COLO668 (cell line): ENCODE measurements at regions not wholly inside any gene's neighbourhood (a gene's known extent, or its start where the extent isn't known, plus 50 kb on each side); places are given as distances from the start of the nearest gene placed in this dataset.
A peak's percentile ranks its signal among the peaks of the same experiment; 100 is the strongest.

ENCODE experiments used
- DNase-seq: peaks from one replicate; lab custom pipeline; 2025; ENCODE audit not compliant: unreplicated experiment; lab: John Stamatoyannopoulos, UW

GRCh38 chr1:22218618-22219250 is 75.8 kb upstream of the WNT4 start:
- no peak for DNase-seq

- no peak for DNase-seq
Observed at GRCh38 chr1:22221233-22221780, 78.4 kb upstream of the WNT4 start.

GRCh38 chr1:22222723-22223122 is 79.8 kb upstream of the WNT4 start:
- no peak for DNase-seq

- no peak for DNase-seq
Observed at GRCh38 chr1:22223176-22223575, 80.3 kb upstream of the WNT4 start.

- no peak for DNase-seq
Observed at GRCh38 chr1:22224091-22224490, 81.2 kb upstream of the WNT4 start.

- no peak for DNase-seq
Observed at GRCh38 chr1:22224631-22225030, 81.7 kb upstream of the WNT4 start.

- DNase-seq: no peak
Observed at GRCh38 chr1:22225858-22226589, 83.1 kb upstream of the WNT4 start.

- DNase-seq: no peak
Observed at GRCh38 chr1:22228074-22228473, 85.2 kb upstream of the WNT4 start.

GRCh38 chr1:22228505-22228911 is 85.6 kb upstream of the WNT4 start:
- peak; percentile 67 for DNase-seq

- DNase-seq: no peak
Observed at GRCh38 chr1:22229379-22229778, 86.5 kb upstream of the WNT4 start.

GRCh38 chr1:22231068-22231593 is 88.2 kb upstream of the WNT4 start:
- no peak for DNase-seq

GRCh38 chr1:22231995-22232690 is 89.2 kb upstream of the WNT4 start:
- DNase-seq: no peak

- DNase-seq: no peak
Observed at GRCh38 chr1:22233222-22233621, 90.3 kb upstream of the WNT4 start.

GRCh38 chr1:22234476-22235030 is 91.7 kb upstream of the WNT4 start:
- no peak for DNase-seq

- DNase-seq: no peak
Observed at GRCh38 chr1:22236166-22236565, 93.3 kb upstream of the WNT4 start.

GRCh38 chr1:22236900-22237299 is 94.0 kb upstream of the WNT4 start:
- DNase-seq: no peak

- DNase-seq: no peak
Observed at GRCh38 chr1:22237433-22238093, 94.7 kb upstream of the WNT4 start.

GRCh38 chr1:22238356-22239224 is 95.7 kb upstream of the WNT4 start:
- no peak for DNase-seq

- peak; percentile 73 for DNase-seq
Observed at GRCh38 chr1:22239378-22239777, 96.5 kb upstream of the WNT4 start.

- DNase-seq: no peak
Observed at GRCh38 chr1:22241250-22241649, 98.4 kb upstream of the WNT4 start.
